ENCODE measurements at regions not wholly inside any gene's neighbourhood (a gene's known extent, or its start where the extent isn't known, plus 50 kb on each side); places are given as distances from the start of the nearest gene placed in this dataset.
"Not testable (repeated sequence)": the region's sequence is repeated elsewhere in the genome, so short reads cannot be mapped to it uniquely, and the experiment has no call there.

DNA sequence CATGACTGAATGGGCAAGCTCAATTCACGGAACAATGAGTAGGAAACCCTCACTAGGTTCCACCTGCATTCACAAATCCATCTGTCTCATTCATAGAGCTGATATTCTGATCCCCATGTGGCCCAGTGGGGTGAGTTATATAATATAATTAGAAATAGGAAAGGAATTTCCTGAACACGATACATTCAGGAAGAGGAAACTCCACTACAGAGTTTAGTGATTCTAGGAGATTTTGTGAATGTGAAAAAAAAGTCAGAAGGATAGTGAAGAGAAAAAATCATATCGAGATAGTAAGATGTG lies 471.2 kb downstream of the GASK1B start:
- no peak for ATAC-seq
- DNase-seq (ENCODE audit: low spot score) = no peak

DNA sequence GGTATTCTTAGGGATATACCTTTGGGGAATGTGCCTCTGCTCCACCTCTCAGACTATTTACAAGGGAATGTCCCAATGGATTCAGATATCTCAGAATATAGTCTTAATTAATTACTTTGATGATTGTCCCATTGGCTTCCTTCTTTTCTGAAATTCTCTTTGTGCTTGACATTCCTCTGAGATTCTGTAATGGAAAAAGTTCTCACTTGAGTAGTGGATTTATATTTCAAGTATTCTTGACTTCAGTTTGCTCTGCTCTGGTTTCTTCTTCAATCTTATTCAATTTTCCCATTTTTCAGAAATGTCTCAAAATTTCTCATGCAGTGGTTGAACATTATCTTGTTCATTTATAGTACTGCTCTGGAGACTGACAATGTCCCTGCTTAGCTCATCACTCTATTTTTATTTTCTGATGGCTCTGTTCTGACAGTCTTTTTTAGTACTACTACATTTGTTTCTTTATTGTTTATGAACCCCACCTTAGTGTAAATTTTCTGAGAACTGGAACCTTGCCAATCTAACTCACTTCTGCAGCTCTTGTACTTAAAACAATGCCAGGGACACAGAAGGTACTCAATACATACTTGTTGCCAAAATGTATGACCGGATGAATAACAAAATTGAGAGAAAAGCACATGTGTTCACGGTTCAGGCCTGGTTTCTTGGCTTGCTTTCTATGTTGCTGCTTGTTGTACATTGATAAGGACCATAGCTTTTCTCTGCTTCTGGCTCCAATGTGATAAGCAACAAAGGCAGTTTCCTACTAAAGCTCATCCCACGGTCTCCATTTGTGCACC lies 471.7 kb downstream of the GASK1B start:
- no peak for DNase-seq (ENCODE audit: low spot score)

DNA sequence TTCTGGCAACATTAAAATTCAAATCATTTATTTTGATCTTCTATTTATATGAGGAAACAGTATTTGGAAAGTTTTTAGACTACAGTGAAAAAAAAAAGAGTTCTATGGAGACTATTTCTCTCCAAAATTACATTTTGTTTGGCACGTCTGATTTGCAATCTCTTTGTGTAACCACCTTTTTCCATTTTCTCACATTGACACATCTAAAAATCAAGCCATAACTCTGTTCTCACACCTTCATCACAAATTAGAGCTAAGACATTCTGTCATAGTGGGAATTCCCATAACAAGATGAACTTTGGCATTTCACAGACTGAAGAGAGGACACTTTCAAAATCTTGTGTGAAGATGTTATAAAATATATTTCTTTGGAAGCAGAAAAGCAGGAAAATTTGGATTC lies 468.9 kb downstream of the GRIA2 start:
- ATAC-seq (no peak), DNase-seq (ENCODE audit: low spot score) (no peak)

More for the DNA sequence above, 471.7 kb downstream of the GASK1B start:
- ATAC-seq = no peak

DNA sequence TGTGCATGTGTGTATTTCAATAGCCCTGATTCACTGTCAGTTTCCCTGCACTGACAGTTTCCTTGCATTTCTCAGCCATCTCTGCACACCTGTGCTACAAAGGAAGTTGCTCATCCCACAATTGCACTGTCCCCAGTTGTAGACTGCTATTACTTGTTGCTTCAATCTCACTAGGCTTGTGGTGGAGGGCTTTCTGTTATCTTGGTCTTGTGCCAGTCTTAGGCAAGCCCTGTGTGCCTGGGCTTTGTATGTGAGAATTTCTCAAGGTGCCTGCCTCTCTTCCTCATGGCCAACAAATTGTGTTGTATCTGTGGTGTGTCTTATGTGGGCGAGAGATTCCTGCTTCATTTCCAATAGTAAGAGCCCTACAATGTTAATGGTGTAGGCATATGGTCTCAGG lies 467.4 kb downstream of the GRIA2 start:
- ATAC-seq (no peak), DNase-seq (ENCODE audit: low spot score) (no peak)

DNA sequence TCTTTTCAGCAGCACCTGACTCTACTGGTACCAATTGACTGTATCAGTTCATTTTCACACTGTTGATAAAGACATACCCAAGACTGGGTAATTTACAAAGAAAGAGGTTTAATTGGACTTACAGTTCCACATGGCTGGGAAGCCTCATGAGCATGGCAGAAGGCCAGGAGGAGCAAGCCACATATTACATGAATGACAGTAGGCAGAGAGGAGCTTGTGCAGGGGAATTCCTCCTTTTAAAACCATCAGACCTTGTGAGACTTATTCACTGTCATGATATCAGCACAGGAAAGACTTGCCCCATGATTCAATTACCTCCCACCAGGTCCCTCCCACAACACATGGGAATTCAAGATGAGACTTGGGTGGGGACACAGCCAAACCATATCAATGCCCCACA lies 458.8 kb downstream of the GRIA2 start:
- not testable (repeated sequence) for ATAC-seq; DNase-seq (ENCODE audit: low spot score)

DNA sequence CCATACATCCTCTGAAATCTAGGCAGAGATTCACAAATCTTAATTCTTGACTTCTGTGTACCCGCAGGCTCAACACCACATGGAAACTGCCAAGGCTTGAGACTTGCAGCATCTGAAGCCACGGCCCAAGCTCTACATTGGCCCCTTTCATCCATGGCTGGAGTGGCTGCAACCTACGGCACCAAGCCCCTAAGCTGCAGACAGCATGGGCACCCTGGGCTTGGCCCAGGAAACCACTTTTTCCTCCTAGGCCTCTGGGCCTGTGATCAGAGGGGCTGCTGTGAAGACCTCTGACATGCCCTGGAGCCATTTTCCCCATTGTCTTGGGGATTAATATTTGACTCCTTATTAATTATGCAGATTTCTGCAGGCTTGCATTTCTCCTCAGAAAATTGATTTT lies 457.9 kb downstream of the GRIA2 start:
- ATAC-seq = no peak

DNA sequence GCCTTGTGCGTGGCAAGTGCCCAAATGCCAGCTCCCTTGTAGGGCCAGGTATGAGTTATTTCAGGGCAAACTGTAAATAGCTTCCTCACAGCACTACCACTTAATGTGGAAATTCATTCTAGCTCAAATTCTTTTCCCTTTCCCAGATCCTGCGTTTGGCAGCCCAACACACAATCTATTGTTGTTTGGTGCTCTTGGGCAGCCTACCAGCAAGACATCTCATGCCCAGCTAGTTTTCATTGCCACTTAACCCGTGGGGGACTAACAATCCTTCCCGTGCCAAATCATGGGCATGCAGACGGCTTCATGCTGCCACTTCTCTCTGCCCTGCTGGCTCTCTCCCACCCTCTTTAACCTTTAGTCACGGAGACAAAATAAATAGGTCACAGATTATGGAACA lies 454.2 kb downstream of the GRIA2 start:
- no peak for DNase-seq (ENCODE audit: low spot score)
- ATAC-seq = no peak

More for the DNA sequence above, 457.9 kb downstream of the GRIA2 start:
- DNase-seq (ENCODE audit: low spot score) = no peak

DNA sequence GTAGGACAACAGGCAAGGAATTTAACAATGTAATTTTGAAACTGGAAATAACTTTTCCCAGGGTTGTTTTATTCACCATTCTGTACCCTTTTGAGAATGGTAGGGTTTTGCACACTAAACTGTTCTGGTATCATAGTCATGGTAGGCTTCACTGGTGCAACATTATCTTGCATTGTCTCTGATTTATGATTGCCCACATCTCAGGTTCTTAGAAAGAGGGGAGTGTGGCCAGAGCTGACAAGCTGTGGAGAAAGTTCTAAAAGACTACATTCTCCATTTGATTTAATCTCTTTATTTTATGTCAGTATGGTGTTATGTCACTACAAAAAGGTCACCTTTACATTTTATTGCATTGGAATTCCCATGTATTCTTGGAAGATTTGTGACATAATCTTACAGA lies 447.3 kb downstream of the GRIA2 start:
- no peak for ATAC-seq
- no peak for DNase-seq (ENCODE audit: low spot score)

DNA sequence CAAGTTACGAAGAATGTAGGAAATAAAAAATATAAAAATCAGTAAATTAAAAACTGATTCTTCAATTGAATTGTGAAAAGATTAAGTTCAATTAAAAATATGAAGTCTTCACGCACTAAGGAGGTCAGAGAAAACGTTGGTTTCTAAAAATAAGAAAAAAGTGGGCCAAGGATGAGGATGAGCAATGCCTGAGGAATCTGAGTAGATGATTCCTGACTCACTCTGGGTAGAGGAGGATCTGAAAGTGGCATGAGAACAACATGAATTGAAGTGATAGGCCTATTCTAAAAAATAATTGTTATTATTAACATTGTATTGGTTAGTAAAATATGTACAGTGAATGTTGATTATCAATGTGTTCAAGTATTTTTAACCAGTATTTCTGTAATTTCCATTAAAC lies 444.2 kb downstream of the GRIA2 start:
- ATAC-seq (no peak), DNase-seq (ENCODE audit: low spot score) (no peak)

DNA sequence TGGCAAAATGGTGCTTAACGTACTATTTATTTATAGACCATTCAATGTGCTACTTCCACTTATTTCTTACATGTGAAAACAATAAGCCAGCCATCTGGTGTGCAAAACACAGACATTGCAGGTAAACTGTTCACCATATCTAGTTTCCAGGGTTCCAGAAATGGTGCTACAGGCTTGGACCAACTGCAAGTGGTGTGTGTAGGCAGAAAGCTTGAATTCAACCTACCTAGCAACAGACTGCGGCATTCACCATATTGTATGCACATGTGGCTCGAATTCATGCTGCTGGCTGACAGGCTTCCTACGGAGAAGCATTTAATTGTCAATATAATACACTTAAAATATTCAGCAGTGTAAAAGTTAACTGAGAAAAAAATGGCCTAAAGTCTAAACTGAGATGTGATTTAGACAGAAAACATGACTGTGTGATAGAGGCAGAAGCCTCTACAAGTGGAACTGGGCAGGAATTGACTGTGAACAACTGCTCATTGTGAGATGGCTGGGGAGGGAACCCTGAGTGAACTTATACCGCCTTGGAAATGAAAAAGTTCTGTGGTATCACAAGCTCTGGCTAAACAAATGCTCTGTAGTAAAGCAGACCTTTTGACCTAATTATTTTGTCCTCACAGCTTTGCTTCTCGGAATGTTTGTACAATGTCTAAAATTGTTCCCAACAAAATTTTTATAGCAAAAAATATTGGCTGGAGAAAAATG lies 434.7 kb downstream of the GRIA2 start:
- ATAC-seq = no peak
- no peak for DNase-seq (ENCODE audit: low spot score)

DNA sequence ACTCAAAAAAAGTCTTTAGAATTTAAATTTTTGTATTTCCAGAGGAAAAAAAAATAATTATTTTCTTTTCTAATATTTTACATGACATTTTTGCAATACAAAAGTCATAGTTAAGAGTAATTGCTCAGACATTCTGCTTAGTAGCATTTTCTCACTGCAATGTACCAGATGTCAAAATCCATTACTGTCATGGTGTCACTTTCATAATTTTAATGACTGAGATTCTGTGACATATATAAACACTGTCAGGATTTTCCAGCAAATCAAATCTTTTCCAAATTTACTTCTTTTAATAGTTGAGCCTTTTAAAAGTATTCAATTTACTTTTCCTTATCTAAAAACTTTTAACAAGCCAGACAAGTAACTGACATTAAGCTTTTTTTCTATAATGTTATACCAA lies 422.7 kb downstream of the GRIA2 start:
- ATAC-seq (no peak), DNase-seq (ENCODE audit: low spot score) (no peak)

DNA sequence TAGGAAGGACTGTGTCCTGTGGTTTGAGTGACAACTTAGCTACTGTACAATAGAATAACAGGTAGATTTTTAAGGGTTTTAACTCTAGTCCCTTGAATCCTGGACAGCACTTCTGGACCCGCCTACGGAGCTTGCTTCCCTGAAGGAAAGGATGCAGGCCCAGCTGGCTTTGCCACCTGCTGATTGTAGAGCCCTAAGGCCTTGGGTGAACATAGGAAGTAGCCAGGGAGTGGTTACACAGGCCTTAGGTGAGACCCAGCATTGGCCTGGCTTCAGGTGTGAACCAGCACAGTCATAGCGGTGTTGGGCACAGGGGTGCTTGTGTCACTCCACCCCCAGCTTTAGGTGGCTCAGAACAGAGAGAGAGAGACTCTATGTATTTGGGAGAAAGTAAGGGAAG lies 413.5 kb downstream of the GRIA2 start:
- DNase-seq (ENCODE audit: low spot score) (no peak), ATAC-seq (no peak)

DNA sequence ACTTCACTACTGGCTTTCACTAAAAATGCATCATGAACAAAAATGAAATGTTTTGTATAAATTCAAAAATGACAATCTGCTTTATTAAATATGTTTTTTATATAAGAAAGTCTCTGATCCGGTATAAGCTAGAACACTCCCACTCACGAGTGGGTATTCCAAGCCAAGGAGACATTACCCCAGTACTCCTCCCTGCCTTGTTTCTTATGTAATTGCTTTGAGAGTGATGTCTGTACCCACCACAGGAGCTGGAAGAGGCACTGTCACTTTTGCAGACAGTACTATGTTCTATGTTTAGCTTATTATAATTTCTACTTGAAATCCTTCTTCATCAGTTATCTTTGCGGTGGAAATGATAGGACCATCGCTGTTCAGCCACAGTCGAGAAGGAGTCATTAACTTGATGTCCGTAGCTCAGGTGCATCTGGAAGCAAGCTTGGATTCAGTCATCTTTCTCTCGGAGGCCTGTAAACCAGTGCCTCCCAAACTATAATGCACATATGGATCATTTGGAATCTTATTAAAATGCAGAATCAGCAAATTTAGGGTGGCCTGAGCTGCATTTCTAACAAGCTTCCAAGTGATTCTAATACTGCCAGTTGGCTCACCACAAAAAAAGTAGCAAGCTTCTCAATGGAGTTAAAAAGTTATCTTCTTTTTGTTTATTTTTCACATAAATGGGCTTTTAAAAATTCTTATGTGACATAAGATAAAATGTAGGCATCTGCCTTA lies 396.4 kb downstream of the GRIA2 start:
- ATAC-seq = no peak
- DNase-seq (ENCODE audit: low spot score) = no peak

DNA sequence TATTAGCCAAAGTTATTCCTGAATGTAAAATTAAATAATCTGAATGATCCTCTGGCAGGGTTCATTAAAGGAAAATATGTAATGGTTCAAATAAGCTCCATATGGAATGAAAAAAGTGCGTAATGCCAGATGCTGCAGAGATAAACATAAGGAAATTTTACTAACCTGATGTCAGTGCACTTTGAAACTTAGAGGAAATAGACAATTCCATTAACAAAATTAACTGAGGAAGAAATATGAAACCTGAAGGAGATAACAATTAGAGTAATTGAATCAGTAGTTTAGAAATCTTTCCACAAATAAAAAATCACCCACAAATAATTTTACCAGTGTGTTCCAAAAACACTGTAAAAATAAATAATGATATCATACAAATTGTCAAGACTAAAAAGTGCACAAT lies 387.5 kb downstream of the GRIA2 start:
- ATAC-seq = no peak

DNA sequence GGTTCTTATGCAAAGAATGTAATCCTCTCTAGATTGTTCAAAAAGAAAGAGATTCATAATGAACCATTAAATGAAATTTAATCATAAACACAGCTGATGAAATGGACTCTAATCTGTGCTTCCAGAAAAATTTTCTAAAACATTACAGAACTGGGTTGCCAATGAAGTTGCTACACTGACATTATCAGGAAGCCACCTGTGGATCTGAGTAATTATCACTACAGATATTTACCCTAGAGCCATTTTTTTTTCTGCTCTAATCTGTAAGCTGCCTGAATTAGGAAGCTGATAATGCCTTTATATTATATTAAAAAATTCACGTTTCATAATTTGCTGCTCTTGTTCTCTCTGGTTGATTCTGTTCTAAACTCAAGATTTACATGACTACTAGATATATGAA lies 380.1 kb downstream of the GRIA2 start:
- ATAC-seq (no peak), DNase-seq (ENCODE audit: low spot score) (no peak)

More for the DNA sequence above, 387.5 kb downstream of the GRIA2 start:
- DNase-seq (ENCODE audit: low spot score) = no peak

DNA sequence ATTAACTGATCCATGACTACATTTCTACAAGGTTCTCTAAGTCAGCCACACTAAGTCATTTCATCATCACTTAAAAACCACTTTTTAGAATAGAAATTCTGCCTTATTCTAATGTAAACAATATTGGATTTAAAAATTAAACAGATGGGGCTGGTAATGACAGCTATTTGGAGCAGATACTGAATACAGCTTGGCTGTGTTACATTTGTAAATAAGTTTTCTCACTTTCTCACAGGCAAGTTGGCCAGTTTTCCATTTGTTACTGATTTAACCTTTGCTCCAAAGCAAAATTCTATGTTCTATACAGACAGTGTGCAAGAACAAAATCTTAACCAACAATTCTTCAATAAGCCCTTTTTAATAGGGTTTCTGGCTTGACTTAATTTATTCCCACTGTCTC lies 370.7 kb downstream of the GRIA2 start:
- no peak for ATAC-seq
- DNase-seq (ENCODE audit: low spot score) = no peak

DNA sequence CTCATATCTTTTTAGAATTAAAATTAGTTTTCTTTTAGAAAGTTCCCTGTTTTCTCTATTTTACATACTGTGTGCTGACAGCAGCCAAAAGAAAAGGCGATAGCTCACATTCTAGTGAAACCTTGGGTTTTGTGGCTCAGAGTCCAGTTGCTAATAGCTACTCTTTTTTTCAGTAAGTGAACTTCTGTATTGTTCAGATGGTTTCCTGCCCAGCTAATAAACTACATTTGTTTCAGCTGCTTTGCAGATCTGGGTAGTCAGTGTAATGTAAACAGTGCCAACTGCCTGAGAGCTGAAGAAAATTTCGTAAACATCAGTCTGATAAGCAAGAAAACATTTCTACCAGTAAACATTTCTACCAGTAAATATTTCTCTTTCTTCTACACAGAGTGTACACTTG lies 370.2 kb downstream of the GRIA2 start:
- ATAC-seq (no peak), DNase-seq (ENCODE audit: low spot score) (no peak)

DNA sequence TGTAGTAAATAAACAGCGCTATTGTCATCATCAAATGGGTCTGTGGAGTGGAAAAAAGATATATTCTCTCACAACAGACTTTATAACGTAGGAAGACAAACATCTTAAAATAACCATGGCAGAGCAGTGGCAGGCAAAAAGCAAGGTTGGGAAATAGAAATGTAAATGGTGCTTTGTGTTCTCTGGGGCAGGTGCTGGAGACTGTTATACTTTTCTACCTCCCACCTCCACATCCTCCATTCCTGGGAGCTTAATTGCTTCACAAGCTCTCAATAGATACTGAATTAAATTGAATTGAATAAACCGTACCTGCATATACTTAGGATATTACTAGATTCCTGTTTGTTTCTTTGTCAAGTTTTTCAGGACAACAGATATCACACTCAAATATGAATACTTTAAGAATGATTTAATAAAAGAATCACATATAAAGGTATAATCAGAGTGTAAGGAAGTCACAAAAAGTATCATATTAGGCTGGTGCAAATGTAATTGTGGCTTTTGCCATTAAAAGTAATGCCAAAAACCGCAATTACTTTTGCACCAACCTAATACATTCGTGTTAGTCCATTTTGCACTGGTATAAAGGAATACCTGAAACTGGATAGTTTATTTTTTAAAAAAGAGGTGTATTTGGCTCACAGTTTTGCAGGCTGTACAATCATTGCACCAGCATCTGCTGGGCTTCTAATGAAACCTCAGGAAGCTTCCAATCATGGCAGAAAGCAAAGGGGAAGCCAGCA lies 367.3 kb downstream of the GRIA2 start:
- DNase-seq (ENCODE audit: low spot score) (no peak), ATAC-seq (no peak)

DNA sequence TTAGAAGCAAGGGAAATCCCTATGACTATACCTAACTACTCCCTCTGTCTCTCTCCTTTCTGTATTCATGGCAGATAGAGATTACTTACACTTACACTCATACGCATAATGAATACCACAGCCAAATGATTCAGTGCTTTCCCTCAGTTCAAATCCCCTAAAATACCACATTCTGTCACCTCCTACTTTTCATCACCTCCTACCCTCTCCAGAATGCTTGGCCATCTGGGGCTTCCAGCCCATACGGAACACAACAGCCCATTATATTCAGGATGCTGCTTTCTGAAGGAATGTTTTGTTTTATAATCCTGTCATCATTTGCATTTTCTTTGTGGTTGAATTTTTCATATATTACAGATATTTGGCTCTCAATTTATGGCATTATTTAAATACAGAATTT lies 361.6 kb downstream of the GRIA2 start:
- DNase-seq (ENCODE audit: low spot score) (no peak), ATAC-seq (no peak)

DNA sequence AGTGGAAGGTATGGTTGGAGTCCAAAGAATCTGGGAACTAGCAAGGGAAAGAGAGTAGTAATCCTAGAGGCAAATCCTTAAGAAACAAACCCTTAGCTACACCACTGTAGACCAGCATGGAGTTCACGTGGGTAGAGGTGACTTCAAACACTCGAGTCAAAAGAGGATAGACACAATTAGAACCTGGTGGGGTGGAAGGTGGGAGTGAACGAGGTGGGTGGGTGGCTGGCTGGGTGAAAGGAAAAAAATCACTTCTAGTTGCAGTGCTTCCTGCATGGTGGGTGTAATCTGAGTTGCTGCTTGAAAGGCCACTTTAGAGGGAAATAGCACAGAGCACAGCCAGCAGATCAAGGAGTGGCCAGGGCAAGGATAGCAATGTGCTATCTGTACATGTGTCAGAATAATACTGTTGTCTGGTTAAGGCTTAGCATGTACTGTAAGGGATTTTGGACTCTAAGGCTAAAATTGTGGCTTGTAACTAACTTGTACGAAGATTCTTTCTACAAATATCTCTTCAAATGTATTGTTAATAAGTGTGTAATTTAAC lies 356.2 kb downstream of the GRIA2 start:
- DNase-seq (ENCODE audit: low spot score) = no peak

DNA sequence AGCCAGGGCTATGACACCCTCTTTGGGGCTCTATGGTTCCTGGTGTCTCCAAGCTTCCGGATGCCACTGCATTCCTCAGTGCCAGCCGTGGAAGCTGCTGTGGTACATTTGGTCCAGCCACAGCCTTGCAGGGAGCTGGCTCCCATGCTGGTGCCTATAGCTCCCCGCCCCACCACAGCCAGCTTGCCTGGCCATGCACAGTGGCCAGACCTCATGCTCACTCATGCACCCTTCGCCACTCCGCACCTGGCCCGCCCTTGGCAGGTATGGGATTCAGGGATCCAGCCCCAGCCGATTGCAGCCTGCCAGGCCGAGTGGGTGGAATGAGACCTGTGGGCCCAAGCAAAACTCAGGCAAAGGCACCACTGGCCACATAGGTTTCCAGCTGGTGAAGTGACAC lies 354.8 kb downstream of the GRIA2 start:
- ATAC-seq (no peak), DNase-seq (ENCODE audit: low spot score) (no peak)

More for the DNA sequence above, 356.2 kb downstream of the GRIA2 start:
- ATAC-seq = no peak
